IMR-90 (cell line): ENCODE measurements at regions not wholly inside any gene's neighbourhood (a gene's known extent, or its start where the extent isn't known, plus 50 kb on each side); places are given as distances from the start of the nearest gene placed in this dataset.

Source experiments
- ATAC-seq: fragments of 200-7000 bp; cut with Tn5 transposase; 2 replicates; pipeline ENCODE4 v1.9.1; 2020; ENCODE audit warnings: low read depth, mild to moderate bottlenecking, moderate library complexity
- BruUV-seq: library from RNA; stranded (reverse); fragments of 400-500 nt; replicated peaks from 2 replicates; lab custom pipeline; 2021; lab: Mats Ljungman, UMichigan
- CTCF ChIA-PET: fragments of 300-600 bp; formaldehyde crosslinking; extraction: SDS; loops from one replicate; lab custom pipeline; 2021; ENCODE audit warnings: antibody characterized with exemption; lab: Yijun Ruan, JAX
- POLR2A ChIA-PET: fragments of 300-600 bp; sonication (Branson Sonifier 250); formaldehyde crosslinking; loops from one replicate; lab custom pipeline; 2022; ENCODE audit warnings: antibody characterized with exemption; ENCODE audit not compliant: unreplicated experiment; lab: Charles Lee
- DNase-seq: peaks from one replicate; pipeline ENCODE4 v3.0.0; 2013
- H2AFZ ChIP-seq: replicated peaks from 2 replicates; pipeline ENCODE3; 2013; ENCODE audit warnings: low read length, mild to moderate bottlenecking; ENCODE audit not compliant: poor library complexity
- H2AK5ac ChIP-seq: 2 replicates; pipeline ENCODE4 v1.6.1; 2013; ENCODE audit warnings: low read depth, low read length, inconsistent platforms
- H2AK9ac ChIP-seq: replicated peaks from 2 replicates; pipeline ENCODE3; 2013; ENCODE audit warnings: mild to moderate bottlenecking, low read depth, low read length, moderate library complexity; ENCODE audit not compliant: poor library complexity
- H2BK120ac ChIP-seq: 2 replicates; pipeline ENCODE4 v1.6.1; 2013; ENCODE audit warnings: low read depth, low read length, inconsistent platforms
- H2BK15ac ChIP-seq: 3 replicates; pipeline ENCODE4 v1.6.1; 2013; ENCODE audit warnings: low read depth, low read length, inconsistent platforms
- H2BK20ac ChIP-seq: 2 replicates; pipeline ENCODE4 v1.6.1; 2013; ENCODE audit warnings: low read depth, mild to moderate bottlenecking, inconsistent platforms, low read length, moderate library complexity
- H2BK5ac ChIP-seq: 2 replicates; pipeline ENCODE4 v1.6.1; 2013; ENCODE audit warnings: mild to moderate bottlenecking, low read depth, low read length, inconsistent platforms; ENCODE audit not compliant: poor library complexity, severe bottlenecking
- H3K14ac ChIP-seq: replicated peaks from 2 replicates; pipeline ENCODE4 v1.6.1; 2013; ENCODE audit warnings: low read depth, low read length, inconsistent platforms
- H3K18ac ChIP-seq: 2 replicates; pipeline ENCODE4 v1.6.1; 2013; ENCODE audit warnings: low read depth, low read length, control low read depth
- H3K23ac ChIP-seq: 2 replicates; pipeline ENCODE4 v1.6.1; 2013; ENCODE audit warnings: low read depth, low read length, inconsistent platforms
- H3K27ac ChIP-seq: 2 replicates; pipeline ENCODE4 v1.5.1; 2013; ENCODE audit warnings: mild to moderate bottlenecking, control low read depth, low read length; ENCODE audit not compliant: insufficient read depth
- H3K27me3 ChIP-seq: 2 replicates; pipeline ENCODE4 v1.6.1; 2013; ENCODE audit warnings: low read length; ENCODE audit not compliant: control insufficient read depth, insufficient read depth
- H3K36me3 ChIP-seq: 2 replicates; pipeline ENCODE4 v1.6.1; 2013; ENCODE audit warnings: low read length, mixed read lengths; ENCODE audit not compliant: control insufficient read depth, insufficient read depth
- H3K4ac ChIP-seq: 2 replicates; pipeline ENCODE4 v1.6.1; 2013; ENCODE audit warnings: low read depth, low read length, inconsistent platforms
- H3K4me1 ChIP-seq: 2 replicates; pipeline ENCODE4 v1.6.1; 2013; ENCODE audit warnings: low read length, mixed read lengths; ENCODE audit not compliant: control insufficient read depth, insufficient read depth
- H3K4me2 ChIP-seq: 2 replicates; pipeline ENCODE4 v1.6.1; 2013; ENCODE audit warnings: low read depth, mild to moderate bottlenecking, control low read depth, low read length, moderate library complexity
- H3K4me3 ChIP-seq: 2 replicates; pipeline ENCODE4 v1.5.1; 2013; ENCODE audit warnings: low read depth, mild to moderate bottlenecking, control low read depth, low read length, moderate library complexity; ENCODE audit not compliant: insufficient read depth
- H3K56ac ChIP-seq: 2 replicates; pipeline ENCODE4 v1.6.1; 2013; ENCODE audit warnings: low read length, inconsistent platforms; ENCODE audit not compliant: insufficient read depth; ENCODE audit errors: extremely low read depth
- H3K79me1 ChIP-seq, 2 experiments: 2 replicates each; pipeline ENCODE4 v1.6.1; 2013; ENCODE audit warnings: low read length in 2 of 2, inconsistent platforms in 1 of 2, low read depth in 1 of 2
- H3K9ac ChIP-seq: 2 replicates; pipeline ENCODE4 v1.6.1; 2013; ENCODE audit warnings: low read depth, low read length, control low read depth
- H3K9me1 ChIP-seq: 2 replicates; pipeline ENCODE4 v1.6.1; 2013; ENCODE audit warnings: low read length, inconsistent platforms; ENCODE audit not compliant: insufficient read depth
- H3K9me3 ChIP-seq: 2 replicates; pipeline ENCODE4 v1.6.1; 2013; ENCODE audit warnings: low read length; ENCODE audit not compliant: control insufficient read depth, insufficient read depth
- H4K20me1 ChIP-seq: 2 replicates; pipeline ENCODE4 v1.6.1; 2013; ENCODE audit warnings: low read length, inconsistent platforms; ENCODE audit not compliant: insufficient read depth
- H4K5ac ChIP-seq: 2 replicates; pipeline ENCODE4 v1.6.1; 2013; ENCODE audit warnings: mild to moderate bottlenecking, low read depth, low read length, control low read depth
- H4K8ac ChIP-seq, 2 experiments: 2 replicates each; pipeline ENCODE4 v1.6.1; 2013; ENCODE audit warnings: low read depth in 2 of 2, low read length in 2 of 2, control low read depth in 1 of 2, inconsistent platforms in 1 of 2
- H4K91ac ChIP-seq: 2 replicates; pipeline ENCODE4 v1.6.1; 2013; ENCODE audit warnings: low read depth, low read length, inconsistent platforms; ENCODE audit not compliant: insufficient read depth
- BHLHE40 ChIP-seq: fragments of 150-350 bp; IDR thresholded peaks from 2 replicates; pipeline ENCODE4 v1.6.1; 2016; ENCODE audit warnings: mild to moderate bottlenecking, low read depth, low read length
- ELK1 ChIP-seq: fragments of 150-350 bp; IDR thresholded peaks from 2 replicates; pipeline ENCODE4 v1.6.1; 2016; ENCODE audit warnings: low read depth, mild to moderate bottlenecking, low read length, moderate library complexity, borderline replicate concordance
- FOS ChIP-seq: fragments of 150-350 bp; IDR thresholded peaks from 2 replicates; pipeline ENCODE4 v1.6.1; 2016; ENCODE audit warnings: low read depth, low read length
- MAFK ChIP-seq: IDR thresholded peaks from 2 replicates; pipeline ENCODE4 v1.6.1; 2012; ENCODE audit warnings: low read depth, low read length, improper control_type of control experiment
- MAZ ChIP-seq: IDR thresholded peaks from 2 replicates; pipeline ENCODE4 v1.6.1; 2012; ENCODE audit warnings: low read depth, mild to moderate bottlenecking, low read length, improper control_type of control experiment, moderate library complexity, borderline replicate concordance
- MXI1 ChIP-seq: IDR thresholded peaks from 2 replicates; pipeline ENCODE4 v1.6.1; 2012; ENCODE audit warnings: low read depth, mild to moderate bottlenecking, low read length, moderate library complexity, borderline replicate concordance
- RAD21 ChIP-seq: IDR thresholded peaks from 2 replicates; pipeline ENCODE4 v1.6.1; 2012; ENCODE audit warnings: low read length, improper control_type of control experiment
- RFX5 ChIP-seq: IDR thresholded peaks from 2 replicates; pipeline ENCODE4 v1.8.0; 2012; ENCODE audit warnings: low read depth, mild to moderate bottlenecking, low read length, moderate library complexity
- USF2 ChIP-seq: fragments of 150-350 bp; IDR thresholded peaks from 2 replicates; pipeline ENCODE4 v1.6.1; 2017; ENCODE audit warnings: mild to moderate bottlenecking, antibody characterized with exemption, low read length, low read depth
- WGBS, 2 experiments: methylation state at CpG; one replicate each; pipeline versions ENCODE4 v1.1.5 to v1.1.7; 2013; ENCODE audit warnings: missing lambda C conversion rate in 2 of 2; ENCODE audit not compliant: insufficient read length in 1 of 2; ENCODE audit errors: extremely low coverage in 2 of 2; 5-methylcytosine and 5-hydroxymethylcytosine counted together
- dilution Hi-C: fragments of 300-500 bp; cut with HindIII; formaldehyde crosslinking; loops from one replicate; pipeline ENCODE4 v1.14.3; 2018; ENCODE audit warnings: low sequenced_read_pairs; ENCODE audit not compliant: unreplicated experiment
- in situ Hi-C: fragments of 300-500 bp; cut with MboI; formaldehyde crosslinking; loops from 3 replicates; pipeline ENCODE4 v1.14.3; 2019; ENCODE audit warnings: low sequenced_read_pairs, inconsistent platforms, mixed read lengths
- intact Hi-C: fragments of 100-400 bp; cut with micrococcal nuclease; formaldehyde crosslinking; loops from 2 replicates; pipeline ENCODE4 v1.10.0; 2022

- ATAC-seq: no peak
- Histone ChIP-seq H3K18ac (no peak overlapping the region), H3K9me3 (no peaks in the 10 kb centered on the region)
These were observed 1148.3 kb downstream of the EPHA7 start for GRCh38 chr6:92271091-92271490.

More at GRCh38 chr6:92271091-92271490, 1148.3 kb downstream of the EPHA7 start:
- no peak overlapping the region for H2BK5ac ChIP-seq
- H3K79me1 ChIP-seq: no peaks in the 10 kb centered on the region
- in situ Hi-C loops (no loop called here), intact Hi-C loops (no loop called here), dilution Hi-C loops (no loop called here)
- no peak for DNase-seq
- no peak overlapping the region for H2BK15ac ChIP-seq
- no peaks in the 10 kb centered on the region for H3K4me1 ChIP-seq
- no peaks in the 10 kb centered on the region for H3K27me3 ChIP-seq
- H3K23ac ChIP-seq: no peak overlapping the region
- no peak overlapping the region for H3K56ac ChIP-seq
- no peak overlapping the region for H2BK20ac ChIP-seq
- H3K9ac ChIP-seq: no peak overlapping the region
- no peak overlapping the region for H2AFZ ChIP-seq
- H4K20me1 ChIP-seq: no peaks in the 10 kb centered on the region
- no peak overlapping the region for H2AK5ac ChIP-seq
- no peak overlapping the region for H3K27ac ChIP-seq
- H3K36me3 ChIP-seq: no peaks in the 10 kb centered on the region
- H4K91ac ChIP-seq: no peak overlapping the region
- BruUV-seq: no TSS peak
- H4K5ac ChIP-seq: no peak overlapping the region
- TF ChIP-seq MXI1: no peak
- TF ChIP-seq RFX5: no peak
- no peak for TF ChIP-seq MAZ
- TF ChIP-seq USF2: no peak
- TF ChIP-seq MAFK: no peak
- TF ChIP-seq ELK1: no peak
- no peak for TF ChIP-seq RAD21
- TF ChIP-seq BHLHE40: no peak
- no peak for TF ChIP-seq FOS
- no peak overlapping the region for H2AK9ac ChIP-seq
- no peak overlapping the region for H3K4me3 ChIP-seq
- POLR2A ChIA-PET: no interaction called here
- no peak overlapping the region for H3K14ac ChIP-seq
- WGBS, 2 experiments: no CpG with 5 or more reads among the region's 1 CpG
- H4K8ac ChIP-seq: no peak overlapping the region
- CTCF ChIA-PET: no interaction called here
- H2BK120ac ChIP-seq: no peak overlapping the region
- H3K9me1 ChIP-seq: no peaks in the 10 kb centered on the region
- H3K4ac ChIP-seq: no peak overlapping the region
- no peak overlapping the region for H3K4me2 ChIP-seq
